Thyroid gland (tissue), 4 donors: ENCODE measurements at regions not wholly inside any gene's neighbourhood (a gene's known extent, or its start where the extent isn't known, plus 50 kb on each side); places are given as distances from the start of the nearest gene placed in this dataset.

Source experiments
- DNase-seq, 2 donors: peaks; one replicate each; pipeline ENCODE4 v3.0.0-alpha.2; 2019
- H3K27ac ChIP-seq, 3 donors: fragments of 200-600 bp; sonication (generic); 1 replicate in 2 of 3; 2 replicates in 1 of 3; pipeline ENCODE4 v1.5.1; 2016 to 2019; ENCODE audit warnings: mild to moderate bottlenecking in 1 of 3, moderate library complexity in 1 of 3
- H3K27me3 ChIP-seq: fragments of 200-600 bp; sonication (generic); one replicate; pipeline ENCODE4 v1.5.1; 2019
- H3K36me3 ChIP-seq, 2 donors: fragments of 200-600 bp; sonication (generic); one replicate each; pipeline ENCODE4 v1.5.1; 2016 to 2019
- H3K4me1 ChIP-seq, 2 donors: fragments of 200-600 bp; sonication (generic); one replicate each; pipeline ENCODE4 v1.5.1; 2017 to 2019
- H3K4me3 ChIP-seq, 3 donors: fragments of 200-600 bp; sonication (generic); replicated peaks in 1 of 3; 1 replicate in 2 of 3; 2 replicates in 1 of 3; pipeline ENCODE4 v1.5.1; 2016; ENCODE audit warnings: mild to moderate bottlenecking in 1 of 3
- H3K9me3 ChIP-seq: fragments of 200-600 bp; sonication (generic); one replicate; pipeline ENCODE4 v1.5.1; 2017
- CTCF ChIP-seq, 6 experiments: fragments of 200-600 bp in 3 of 6; fragments of 450-650 bp in 3 of 6; sonication (generic) in 3 of 6; IDR thresholded peaks; one replicate each; pipeline ENCODE4 v1.5.1; 2016 to 2019; ENCODE audit warnings: antibody characterized with exemption in 6 of 6, mild to moderate bottlenecking in 2 of 6, inconsistent platforms in 1 of 6, moderate library complexity in 1 of 6
- POLR2A ChIP-seq, 2 donors: fragments of 450-650 bp; IDR thresholded peaks; one replicate each; pipeline ENCODE4 v1.6.1; 2017; ENCODE audit warnings: antibody characterized with exemption in 2 of 2, mild to moderate bottlenecking in 2 of 2, moderate library complexity in 1 of 2
- WGBS, 2 donors: methylation state at CpG; one replicate each; pipeline ENCODE4 v1.1.5; 2017; 5-methylcytosine and 5-hydroxymethylcytosine counted together
- intact Hi-C: fragments of 100-400 bp; cut with DNase I; formaldehyde crosslinking; loops from one replicate; pipeline ENCODE4 v1.15.1; 2023

DNA sequence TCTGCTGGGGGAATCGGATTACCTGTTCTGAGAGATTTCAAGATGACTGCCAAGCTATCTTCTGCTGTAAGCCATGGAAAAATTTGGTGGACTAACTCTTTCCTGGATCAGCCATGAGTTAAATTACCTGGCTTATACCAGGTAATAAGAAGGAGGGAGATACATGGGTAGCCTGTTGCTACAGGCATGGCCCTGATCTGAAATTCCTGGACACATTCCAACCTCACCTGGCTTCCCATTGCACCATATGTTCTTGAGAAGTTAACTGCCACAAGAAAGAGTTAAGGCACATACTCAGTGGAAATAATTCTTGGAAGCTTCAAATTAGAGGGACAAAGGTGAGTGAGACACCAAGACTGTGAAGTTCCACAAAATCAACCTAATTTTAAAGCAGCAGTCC lies 371.3 kb downstream of the ACTL7B start:
- Histone ChIP-seq H3K4me3 (no peak overlapping the region), H3K4me1 (no peaks in the 10 kb centered on the region), H3K36me3 (no peaks in the 10 kb centered on the region), H3K27me3 (no peaks in the 10 kb centered on the region), H3K9me3 (no peaks in the 10 kb centered on the region), H3K27ac (no peak overlapping the region)
- 85 to 100% methylated on average over 1 of the region's 1 CpG for WGBS, 2 donors
- no peak for TF ChIP-seq POLR2A (IDR thresholded peaks at IDR 0.05)
- TF ChIP-seq CTCF (IDR thresholded peaks at IDR 0.05): no peak
- DNase-seq: no peak
- intact Hi-C loops: no loop called here

DNA sequence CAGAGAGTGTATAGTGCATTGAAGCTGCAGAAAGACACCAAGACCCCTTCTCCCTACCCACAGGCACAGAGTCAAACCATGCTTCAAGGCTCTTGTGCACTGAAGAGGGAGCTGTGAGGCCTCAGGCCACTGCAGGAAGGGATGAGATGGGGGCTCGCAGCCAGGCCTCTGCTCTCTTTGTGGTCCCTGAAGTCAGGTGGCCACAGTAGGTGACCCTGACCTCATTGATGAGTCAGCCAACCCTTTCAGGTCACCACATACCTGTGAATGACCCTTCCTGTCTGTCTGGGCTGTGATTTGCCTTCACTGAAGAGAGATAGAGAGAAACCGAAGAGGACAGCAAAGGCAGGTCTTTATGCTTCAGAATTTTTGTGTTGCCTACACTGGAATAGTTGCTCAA lies 372.1 kb downstream of the ACTL7B start:
- no peak for DNase-seq
- WGBS, 2 donors: 90% methylated on average over 2 of the region's 2 CpGs
- H3K9me3 ChIP-seq: no peaks in the 10 kb centered on the region
- TF ChIP-seq POLR2A (IDR thresholded peaks at IDR 0.05): no peak
- no peak for TF ChIP-seq CTCF (IDR thresholded peaks at IDR 0.05)
- no peaks in the 10 kb centered on the region for H3K4me1 ChIP-seq
- no peak overlapping the region for H3K4me3 ChIP-seq
- no peaks in the 10 kb centered on the region for H3K36me3 ChIP-seq
- intact Hi-C loops: no loop called here
- H3K27me3 ChIP-seq: no peaks in the 10 kb centered on the region
- H3K27ac ChIP-seq: no peak overlapping the region

DNA sequence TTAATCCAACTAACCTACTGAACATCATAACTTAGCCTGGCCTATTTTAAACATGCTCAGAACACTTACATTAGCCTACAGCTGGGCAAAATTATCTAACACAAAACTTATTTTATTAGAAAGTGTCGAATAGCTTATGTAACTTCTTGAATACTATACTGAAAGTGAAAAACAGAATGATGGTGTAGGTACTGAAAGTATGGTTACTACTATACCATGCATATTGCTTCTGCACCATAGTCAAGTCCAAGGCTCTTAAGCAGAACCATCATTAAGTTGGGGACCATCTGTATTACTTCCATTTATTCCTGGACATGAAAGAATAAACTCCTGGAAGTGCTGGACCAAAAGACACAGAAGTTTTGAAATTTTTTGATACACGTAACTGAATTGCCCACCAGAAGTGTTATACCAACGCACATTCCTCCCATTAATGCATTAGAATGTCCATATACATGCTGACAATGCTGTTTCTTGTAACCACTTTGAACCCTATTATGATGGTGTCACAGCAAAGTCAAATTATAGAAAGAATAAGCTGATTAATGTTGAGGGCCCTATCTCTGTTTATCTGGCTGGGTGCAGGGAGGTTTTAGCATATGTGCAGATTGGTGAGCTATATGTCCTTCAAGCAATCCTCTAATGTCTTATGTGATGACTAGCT lies 375.7 kb downstream of the ACTL7B start:
- TF ChIP-seq POLR2A (IDR thresholded peaks at IDR 0.05) (no peak), CTCF (IDR thresholded peaks at IDR 0.05) (no peak)
- no peak for DNase-seq
- no peak overlapping the region for H3K27ac ChIP-seq
- 92 to 93% methylated on average over 3 of the region's 3 CpGs for WGBS, 2 donors
- no peak overlapping the region for H3K4me3 ChIP-seq
- intact Hi-C loops: no loop called here
- no peaks in the 10 kb centered on the region for H3K27me3 ChIP-seq
- no peaks in the 10 kb centered on the region for H3K36me3 ChIP-seq
- no peaks in the 10 kb centered on the region for H3K4me1 ChIP-seq
- H3K9me3 ChIP-seq: no peaks in the 10 kb centered on the region

- intact Hi-C loops: no loop called here
- Histone ChIP-seq H3K4me3 (no peak overlapping the region), H3K36me3 (no peaks in the 10 kb centered on the region), H3K9me3 (no peaks in the 10 kb centered on the region), H3K27ac (peak overlapping the region in 1 of 3 donors; percentile 30), H3K4me1 (no peaks in the 10 kb centered on the region), H3K27me3 (no peaks in the 10 kb centered on the region)
- TF ChIP-seq POLR2A (IDR thresholded peaks at IDR 0.05) (no peak), CTCF (IDR thresholded peaks at IDR 0.05) (no peak)
- DNase-seq: no peak
- 72 to 86% methylated on average over 11 of the region's 11 CpGs for WGBS, 2 donors
These were observed 377.1 kb downstream of the ACTL7B start for GRCh38 chr9:108478431-108479332.

GRCh38 chr9:108477529-108478006 lies 378.2 kb downstream of the ACTL7B start:
- Histone ChIP-seq H3K4me3 (no peak overlapping the region), H3K27me3 (no peaks in the 10 kb centered on the region), H3K36me3 (no peaks in the 10 kb centered on the region), H3K27ac (no peak overlapping the region), H3K4me1 (no peaks in the 10 kb centered on the region), H3K9me3 (no peaks in the 10 kb centered on the region)
- no peak for TF ChIP-seq CTCF (IDR thresholded peaks at IDR 0.05)
- no peak for TF ChIP-seq POLR2A (IDR thresholded peaks at IDR 0.05)
- intact Hi-C loops: no loop called here
- DNase-seq: no peak
- WGBS, 2 donors: 84 to 93% methylated on average over 6 of the region's 6 CpGs
